DMS79 treated with DMSO at 0.1 percent for 48 hours (cell line): ENCODE measurements at regions not wholly inside any gene's neighbourhood (a gene's known extent, or its start where the extent isn't known, plus 50 kb on each side); places are given as distances from the start of the nearest gene placed in this dataset.

ENCODE experiments used
- DNase-seq: peaks from one replicate; lab custom pipeline; 2025; lab: John Stamatoyannopoulos, UW

DNA sequence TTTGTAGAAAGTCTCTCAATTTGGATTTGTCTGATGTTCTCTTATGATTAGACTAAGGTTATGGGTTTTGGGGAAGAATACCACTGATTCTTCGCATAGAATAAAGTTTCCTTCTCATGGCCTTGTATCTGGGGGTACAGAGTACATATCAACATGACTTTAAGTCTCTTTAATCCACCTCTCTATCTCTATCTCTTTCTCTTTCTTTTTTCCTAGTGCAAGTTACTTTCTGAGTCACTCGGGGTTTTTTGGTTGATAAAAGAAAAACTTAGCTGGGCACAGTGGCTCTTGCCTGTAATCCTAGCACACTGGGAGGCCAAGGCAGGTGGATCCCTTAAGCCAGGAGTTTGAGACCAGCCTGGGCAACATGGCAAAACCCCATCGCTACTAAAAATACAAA, 100.1 kb upstream of the MAP4K3 start:
- DNase-seq = no peak

DNA sequence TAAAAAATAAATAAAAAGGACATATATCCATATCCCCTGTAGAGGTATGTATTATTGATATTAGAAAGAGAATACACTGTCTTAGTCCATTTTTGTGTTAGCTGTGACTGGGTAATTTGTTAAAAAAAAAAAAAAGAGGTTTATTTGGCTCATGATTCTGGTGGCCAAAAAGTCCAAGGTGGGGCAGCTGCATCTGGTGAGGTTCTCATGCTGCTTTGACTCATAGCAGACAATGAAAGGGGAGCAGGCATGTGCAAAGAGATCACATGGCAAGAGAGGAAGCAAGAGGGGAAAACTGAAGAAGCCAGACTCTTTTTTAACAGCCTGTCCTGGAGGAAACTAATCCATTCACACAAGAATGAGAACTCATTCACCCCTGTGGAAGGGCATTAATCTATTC, 101.6 kb upstream of the MAP4K3 start:
- DNase-seq = no peak

DNA sequence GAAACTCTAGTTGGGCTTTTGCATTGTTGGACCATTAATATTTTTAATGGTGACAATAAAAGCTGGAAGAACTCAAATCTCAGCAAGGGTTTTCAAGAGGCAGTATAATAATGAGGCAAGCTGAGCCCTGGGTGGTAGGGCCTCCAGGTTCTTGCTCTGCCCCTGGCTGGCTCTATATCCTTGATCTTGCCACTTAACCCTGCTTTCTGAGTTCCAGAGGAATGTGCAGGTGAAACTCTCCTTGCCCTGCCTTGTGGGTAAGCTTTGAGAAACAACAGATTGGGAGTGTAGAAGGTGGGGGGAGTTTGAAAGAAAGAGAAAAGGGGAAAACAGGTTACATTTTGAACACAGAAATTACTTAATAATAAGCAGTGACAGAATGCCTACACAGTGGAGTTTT, 103.3 kb upstream of the MAP4K3 start:
- no peak for DNase-seq

DNA sequence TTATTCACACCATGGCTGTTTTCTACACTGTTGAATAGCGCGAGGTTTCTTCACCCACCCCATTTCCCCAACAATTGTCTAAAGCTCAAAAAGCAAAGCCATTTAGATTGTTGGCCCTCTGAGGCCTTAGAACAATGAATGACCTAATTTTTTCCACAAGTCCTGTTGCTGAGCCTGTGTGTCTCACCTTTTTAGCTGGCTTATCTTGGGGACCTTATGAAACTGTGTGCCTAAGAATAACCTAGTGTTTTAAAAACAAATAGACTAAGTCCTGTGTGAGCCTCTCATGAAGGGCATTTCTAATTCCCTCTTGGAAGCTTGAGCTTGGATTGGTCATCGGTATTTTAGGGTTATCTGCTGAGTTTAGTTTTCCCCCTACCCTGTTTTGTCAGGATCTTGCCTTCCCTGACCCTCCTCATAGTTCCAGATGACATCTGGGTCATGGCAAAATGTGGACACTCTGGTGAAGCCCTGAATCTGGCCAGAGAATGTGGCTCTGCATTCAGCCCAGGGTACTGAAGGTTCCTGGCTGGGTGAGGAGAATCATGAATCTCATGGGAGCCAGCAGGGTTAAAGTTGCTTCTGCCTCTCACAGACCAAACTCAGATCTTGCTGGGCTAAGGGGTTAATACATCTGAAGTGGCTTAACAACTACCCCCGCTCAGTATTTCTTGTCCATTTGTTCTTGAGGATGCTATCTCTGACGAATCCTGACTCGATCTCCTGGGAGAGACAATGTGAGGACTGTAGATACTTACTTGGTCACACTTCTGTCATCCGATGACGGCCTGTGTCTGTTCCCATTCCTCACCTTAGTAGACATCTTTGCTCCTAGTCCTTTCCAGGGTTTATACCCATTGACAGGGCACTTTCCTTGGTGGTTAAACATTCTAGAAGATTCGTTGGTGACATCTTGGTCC, 104.2 kb upstream of the MAP4K3 start:
- DNase-seq = no peak

DNA sequence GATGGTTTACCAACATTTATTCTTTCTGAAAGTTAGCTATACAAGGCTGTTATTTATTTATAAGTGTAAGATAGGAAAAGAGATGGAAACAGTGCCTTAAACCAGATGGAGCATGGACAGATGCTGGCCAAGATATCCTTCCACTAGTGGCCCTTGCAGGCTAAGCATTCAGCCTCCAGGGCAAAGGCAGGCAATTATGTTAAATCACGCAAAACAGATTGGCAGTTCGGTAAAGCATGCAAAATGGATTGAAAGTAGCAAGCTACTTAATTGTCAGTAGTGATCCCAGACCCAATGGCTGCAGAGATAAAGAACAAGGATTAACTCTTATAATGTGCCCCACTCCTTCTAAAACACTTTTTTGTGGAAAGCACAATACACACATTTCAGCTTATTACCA, 105.4 kb upstream of the MAP4K3 start:
- DNase-seq = peak; percentile 25

DNA sequence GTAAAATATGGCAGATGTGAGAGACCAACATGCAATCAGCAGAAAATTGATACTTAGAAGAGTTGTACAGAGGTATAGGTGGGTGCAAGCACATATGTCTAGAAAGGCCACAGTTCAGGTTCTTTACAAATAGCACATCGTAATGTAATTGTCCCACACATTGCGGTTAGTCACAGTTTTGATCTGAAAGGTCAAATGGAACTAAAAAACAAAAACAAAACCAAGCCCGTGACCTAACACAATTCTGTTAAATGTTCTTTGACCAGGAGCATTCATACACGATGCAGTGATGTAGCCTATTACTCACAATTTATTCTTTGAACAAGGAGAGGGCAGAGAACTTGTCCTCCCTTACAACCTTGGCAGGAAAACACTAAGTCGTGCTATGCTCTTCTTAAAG, 108.9 kb upstream of the MAP4K3 start:
- DNase-seq = no peak

DNA sequence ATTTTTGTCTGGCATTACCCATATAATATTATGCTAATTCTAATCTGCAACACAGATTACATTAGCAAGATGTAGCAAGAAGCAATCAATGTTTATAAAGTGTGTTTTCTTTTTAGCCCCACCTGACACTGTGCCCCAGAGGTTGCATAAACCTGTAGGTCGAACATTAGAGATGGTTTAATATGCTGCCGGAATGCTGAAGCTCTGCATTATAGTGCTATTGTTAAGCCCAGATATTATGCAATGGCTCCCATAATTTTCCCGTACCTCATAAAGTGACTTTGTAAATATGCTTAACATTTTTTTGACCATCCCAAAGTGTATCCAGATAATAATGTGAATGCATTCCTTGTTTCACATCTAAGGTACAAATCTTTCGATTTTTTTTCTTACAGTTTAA, 109.3 kb upstream of the MAP4K3 start:
- no peak for DNase-seq

DNA sequence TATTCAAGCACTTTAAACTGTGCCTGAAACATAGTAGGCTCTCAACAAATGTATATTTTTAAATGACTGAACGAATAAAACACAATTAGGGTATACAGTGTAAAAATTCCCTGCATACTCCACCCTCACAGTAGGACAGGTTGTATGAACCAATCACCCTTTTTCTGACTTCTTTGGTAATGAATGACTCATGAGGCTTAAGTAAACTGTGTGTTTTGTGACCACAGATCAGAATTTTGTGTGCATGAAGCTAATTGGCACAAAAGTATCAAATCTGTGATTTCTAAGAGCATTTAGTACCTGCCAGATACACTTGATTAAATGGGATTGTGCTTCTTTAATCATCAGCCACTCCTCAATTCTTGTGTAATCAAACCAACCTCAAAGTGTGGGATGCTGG, 109.9 kb upstream of the MAP4K3 start:
- DNase-seq = no peak

DNA sequence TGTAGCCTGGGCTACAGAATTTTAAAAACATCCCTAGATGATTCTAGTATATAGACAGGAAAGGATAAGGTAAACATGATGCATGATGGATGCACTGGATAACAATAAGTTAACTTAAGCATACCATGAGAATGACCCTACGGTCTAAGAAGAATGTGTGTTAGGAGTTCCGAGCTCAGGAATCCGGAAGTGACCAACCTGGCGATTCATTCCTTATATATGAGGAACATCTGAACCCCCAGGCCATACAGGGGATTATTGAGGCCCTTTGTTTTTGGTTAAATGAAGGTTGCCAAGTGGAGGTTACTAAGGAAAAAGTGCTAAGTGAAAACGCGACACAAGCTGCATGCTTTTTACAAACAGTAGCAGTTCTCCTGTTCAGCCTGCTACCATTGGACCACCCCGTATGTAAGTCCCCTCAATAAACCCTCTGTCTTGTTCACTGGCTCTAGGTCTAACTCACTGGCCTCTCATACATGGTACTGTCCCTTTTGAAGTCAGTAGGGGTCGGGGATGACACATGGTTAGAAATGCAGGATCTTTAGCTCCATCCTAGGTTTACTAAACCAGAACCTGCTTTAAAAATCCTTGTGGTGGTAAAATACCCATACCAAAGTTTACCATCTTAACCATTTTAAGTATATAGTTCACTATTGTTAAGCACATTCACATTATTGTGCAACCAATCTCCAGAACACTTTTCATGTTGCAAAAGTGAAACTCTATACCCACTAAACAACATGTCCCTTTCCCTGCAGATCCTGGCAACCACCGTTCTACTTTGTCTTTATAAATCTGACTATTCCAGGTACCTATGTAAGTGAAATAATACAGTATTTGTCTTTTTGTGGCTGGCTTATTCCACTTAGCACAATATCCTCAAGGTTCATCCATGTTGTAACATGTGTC, 111.0 kb upstream of the MAP4K3 start:
- DNase-seq = no peak

DNA sequence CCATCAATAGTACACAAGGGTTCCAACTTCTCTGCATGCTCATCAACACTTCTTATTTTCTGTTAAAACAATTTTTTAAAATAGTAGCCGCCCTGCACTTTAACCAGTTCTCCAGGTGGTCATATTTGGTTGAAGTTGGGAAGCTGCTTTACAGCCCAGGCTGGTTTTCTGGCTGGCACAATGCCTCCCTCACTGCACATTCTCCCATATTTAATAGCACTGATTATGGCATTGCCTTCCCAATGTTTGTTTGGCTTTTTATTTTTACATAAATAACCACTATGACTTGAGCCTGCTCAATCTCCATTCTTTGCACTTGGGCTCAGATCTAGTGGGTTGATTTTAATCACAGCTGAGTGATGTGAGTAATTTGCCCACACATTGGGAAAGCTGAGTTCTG, 111.9 kb upstream of the MAP4K3 start:
- DNase-seq = no peak

DNA sequence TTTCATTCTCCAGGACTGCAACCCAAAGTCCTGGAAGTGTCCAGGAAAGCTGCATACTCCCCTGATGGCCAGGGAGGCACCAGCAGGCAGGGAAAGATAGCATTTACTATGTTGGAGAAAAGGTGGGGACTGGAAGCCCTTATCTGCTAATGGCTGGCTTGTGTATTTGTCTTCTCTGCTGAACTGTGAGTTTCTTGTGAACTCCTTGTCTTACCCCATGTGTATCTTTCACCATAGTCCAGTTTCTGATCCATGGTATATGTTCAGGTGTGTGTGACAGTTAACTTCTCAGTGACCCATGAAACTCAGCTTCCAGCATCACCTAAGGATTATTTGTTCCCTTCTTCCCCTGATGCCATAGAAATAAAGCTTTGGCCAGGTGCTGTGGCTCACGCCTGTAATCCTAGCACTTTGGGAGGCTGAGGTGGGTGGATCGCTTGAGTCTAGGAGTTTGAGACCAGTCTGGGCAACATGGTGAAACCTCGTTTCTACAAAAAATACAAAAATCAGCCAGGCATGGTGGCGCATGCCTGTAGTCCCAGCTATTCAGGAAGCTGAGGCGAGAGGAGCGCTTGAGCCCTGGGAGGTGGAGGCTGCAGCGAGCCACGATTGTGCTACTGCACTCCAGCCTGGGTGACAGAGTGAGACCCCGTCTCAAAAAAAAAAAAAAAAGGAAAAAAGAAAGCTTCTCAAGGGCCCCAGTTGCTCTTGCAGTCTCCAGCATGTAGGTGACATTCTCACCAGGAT, 112.8 kb upstream of the MAP4K3 start:
- no peak for DNase-seq

DNA sequence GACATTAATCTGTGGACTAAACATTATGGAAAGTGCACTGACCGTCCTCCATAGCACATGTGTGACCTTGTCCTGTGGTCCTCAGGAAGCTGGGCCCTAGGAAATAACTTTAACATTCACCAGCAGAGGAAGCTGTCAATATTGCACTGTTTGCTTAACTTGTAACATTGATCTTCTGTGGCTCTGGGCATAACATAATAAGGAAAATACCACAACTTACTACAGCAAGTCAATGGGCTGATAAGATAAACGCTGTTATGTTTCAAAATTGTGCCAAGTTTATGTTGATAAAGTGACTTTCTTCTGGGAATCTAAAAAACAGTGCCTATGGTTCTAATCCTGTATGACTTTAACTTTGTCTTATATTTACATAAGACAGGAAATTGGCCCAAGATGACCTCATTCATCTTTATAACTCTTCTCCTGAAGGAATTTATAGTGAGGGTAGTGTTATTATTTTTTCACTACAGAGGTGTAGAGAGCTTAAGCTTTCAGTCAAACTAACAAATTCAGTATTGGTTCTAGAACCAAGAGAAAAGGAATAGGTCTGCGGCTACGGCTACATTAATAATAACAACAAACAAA, 113.7 kb upstream of the MAP4K3 start:
- no peak for DNase-seq

DNA sequence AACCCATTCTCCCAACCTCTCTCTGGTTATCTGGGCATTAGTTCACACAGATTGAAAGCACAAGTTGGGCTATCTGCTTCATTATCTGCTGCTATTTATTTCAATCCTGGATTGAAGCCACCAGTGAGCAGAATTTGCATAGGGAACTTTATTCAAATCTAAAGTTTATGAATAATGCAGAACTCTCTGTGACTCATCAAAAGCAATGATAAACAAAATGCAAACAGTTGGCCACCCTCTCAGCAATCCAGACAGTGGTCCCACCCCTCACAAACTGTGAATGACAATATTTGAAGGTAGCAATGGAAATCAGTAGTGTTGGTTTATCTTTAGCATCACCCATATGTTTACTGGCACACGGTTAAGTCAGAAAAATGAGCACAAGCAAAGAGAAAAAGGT, 106.8 kb upstream of the TMEM178A start:
- no peak for DNase-seq

DNA sequence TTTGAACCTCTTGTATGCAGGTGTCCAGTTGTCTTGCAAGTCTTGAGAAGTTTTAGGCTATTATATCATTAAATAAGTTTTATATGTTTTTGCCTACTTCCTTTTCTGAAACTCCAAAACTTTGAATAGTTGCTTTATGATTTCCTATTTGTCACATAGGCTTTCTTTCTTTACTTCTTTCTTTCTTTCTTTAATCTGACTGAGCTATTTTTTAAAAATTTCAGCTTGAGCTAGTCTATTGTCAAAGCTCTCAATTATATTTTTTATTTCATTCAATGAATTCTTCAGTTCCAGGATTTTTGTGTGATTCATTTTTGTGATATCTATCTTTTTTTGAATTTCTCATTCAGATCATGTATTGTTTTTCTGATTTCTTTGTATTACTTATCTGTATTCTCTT, 102.1 kb upstream of the TMEM178A start:
- DNase-seq = no peak

DNA sequence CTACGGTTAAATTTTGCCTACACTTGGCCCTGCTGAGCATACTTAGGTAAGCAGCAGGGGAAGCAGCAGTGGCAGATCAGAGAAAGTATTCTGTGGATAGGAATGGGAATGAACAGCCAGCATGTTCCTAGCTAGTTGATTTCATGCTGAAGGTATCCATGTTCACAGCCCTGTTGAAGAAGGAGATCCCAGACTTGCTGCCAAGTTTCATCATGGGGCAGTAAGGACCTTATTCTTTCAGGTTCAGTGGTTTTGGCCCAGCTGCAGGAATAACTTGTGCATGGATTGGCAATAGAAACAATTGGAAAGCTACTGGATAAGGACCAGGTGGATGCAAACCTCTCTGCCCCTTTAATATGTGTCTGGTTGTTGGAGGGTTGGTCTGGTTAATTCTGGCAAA, 98.2 kb upstream of the TMEM178A start:
- DNase-seq = no peak

DNA sequence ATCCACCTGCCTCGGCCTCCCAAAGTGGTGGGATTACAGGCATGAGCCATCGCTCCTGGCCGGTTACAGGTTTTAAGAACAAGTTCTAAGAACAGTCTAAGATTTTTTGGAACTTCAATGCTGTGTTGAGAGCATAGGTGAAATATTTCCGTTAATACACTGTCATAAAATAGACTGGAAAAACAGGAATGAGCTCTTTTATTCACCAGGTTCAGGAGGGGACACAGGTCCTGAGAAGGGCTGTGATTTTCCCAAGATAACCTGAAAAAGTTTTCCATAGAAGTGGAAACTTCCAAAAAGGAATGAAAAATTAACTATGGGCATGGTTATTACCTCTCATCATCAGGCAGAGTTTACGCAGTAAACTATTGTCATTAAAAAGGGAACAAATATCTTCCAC, 97.6 kb upstream of the TMEM178A start:
- DNase-seq = no peak

DNA sequence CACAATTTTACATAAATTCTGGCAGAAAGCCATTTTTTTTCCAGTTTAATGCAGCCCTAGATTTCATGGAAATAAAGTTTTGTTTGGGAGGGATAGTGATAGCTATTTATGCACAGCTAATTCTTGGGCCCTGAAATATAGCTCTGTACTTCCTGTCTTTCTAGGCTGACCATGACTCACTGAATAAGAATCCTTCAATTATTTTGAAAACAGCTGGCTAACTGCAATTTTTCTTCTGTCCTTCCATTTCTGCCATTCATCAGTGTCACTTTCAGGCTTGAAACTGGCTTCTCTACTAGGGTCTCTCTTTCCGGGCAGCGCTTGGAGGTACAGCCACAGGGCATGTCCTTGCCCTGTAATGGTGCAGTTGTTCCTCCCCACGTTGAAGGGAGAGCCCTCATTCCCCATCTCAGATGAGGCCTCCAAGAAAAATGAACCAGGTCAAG, 97.1 kb upstream of the TMEM178A start:
- no peak for DNase-seq

DNA sequence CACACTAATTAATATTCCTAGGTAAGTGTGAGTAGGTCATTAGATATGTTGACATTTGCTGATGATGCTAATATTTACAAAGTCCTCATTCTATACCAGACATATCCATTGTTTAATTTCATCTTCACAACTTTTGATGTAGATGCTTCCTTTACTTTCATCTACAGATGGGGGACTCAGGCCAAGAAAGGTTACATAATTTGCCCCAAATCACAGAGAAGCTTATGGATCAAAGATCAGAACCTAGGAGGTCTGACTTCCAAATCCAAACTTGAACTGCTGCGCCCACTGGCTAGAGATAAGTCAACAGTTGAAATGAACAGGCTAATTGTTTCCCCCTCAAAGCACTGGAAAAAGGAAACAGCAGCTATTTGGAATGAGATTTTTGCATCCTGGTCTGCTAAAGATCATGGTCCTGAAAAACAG, 95.6 kb upstream of the TMEM178A start:
- no peak for DNase-seq

DNA sequence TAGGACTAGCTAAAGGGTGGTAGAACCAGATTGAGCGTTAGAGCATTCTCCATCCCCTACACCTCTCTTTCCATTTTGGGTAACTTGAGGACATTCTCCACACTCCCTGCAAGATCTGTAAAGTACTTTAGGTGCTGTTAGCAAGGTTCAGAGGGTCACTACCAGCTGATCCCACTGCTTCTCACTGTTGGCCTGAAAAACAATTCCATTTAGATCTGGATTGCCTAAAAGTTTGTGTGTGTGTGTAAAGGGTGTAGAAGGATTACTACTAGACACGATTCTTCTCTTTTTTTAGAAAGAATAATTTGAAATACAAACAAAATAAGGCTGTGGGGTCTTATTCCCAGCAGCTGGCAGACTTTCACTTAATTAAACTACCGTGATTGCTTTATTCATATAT, 95.1 kb upstream of the TMEM178A start:
- no peak for DNase-seq

DNA sequence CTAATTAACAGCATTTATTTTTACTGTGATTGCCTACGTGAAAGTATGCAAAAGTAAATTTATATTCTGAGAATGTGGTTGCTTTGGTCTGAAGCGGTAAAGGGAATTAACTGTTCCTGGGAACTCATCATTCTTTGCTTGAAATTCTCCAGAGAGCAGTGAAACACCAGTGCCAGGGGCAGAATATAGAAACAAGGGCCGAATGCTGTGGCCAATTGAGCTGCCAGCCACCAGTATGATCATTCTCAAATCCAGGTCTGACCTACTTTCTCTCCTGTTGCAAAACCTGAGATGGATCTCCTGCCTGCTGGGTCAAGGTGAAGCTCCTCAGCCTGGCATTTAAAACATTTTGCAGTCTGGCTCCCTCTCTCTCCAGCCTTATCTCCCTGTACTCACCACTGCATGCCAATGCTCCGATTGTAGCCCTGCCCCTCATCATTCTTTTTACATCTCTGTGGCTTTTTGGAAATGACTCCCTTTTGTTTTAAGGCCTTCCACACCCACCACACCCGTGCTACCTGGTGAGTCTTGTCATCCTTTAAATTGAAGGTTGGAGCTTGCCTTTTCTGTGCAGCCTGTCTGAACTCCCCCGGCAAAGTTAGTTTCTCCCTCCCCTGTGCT, 94.5 kb upstream of the TMEM178A start:
- no peak for DNase-seq

DNA sequence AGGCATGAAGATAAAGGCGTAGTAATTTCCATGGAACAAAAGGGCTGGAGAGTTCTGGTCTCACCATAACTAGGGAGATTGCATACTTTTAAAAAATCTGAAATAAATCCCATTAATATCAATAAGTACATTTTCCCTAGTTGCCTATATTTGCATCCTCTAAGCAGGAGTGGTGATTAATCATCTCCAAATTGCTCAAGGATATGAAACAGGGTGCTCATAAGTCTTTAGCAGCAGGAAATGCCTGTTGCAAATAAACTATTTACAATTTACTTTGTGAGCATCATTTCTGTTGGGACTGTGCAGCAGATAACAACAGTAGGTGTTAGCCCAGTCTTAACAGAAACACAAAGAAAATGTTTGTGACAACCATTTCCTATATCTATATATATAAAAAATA, 92.4 kb upstream of the TMEM178A start:
- no peak for DNase-seq
